Activated CD4-positive, alpha-beta memory T cell treated with anti-CD3 and anti-CD28 coated beads, Interleukin-2, amount 10 ng/mL, durations not matched to agents 7 days and 5 days (primary cell): ENCODE measurements at regions not wholly inside any gene's neighbourhood (a gene's known extent, or its start where the extent isn't known, plus 50 kb on each side); places are given as distances from the start of the nearest gene placed in this dataset.

Source experiments
- CTCF ChIA-PET: fragments of 350-600 bp; sonication (Branson Sonifier 250); formaldehyde crosslinking; loops from one replicate; lab custom pipeline; 2021; ENCODE audit warnings: antibody characterized with exemption, inconsistent platforms; lab: Charles Lee
- POLR2A ChIA-PET: fragments of 350-600 bp; sonication (Branson Sonifier 250); formaldehyde crosslinking; loops from one replicate; lab custom pipeline; 2021; ENCODE audit warnings: antibody characterized with exemption; lab: Charles Lee
- DNase-seq: peaks from one replicate; pipeline ENCODE4 v3.0.0-alpha.2; 2020
- H3K27ac Mint-ChIP-seq: one replicate; pipeline ENCODE4 v1.8.0; 2021; ENCODE audit warnings: mild to moderate bottlenecking, mixed read lengths
- H3K27me3 Mint-ChIP-seq: one replicate; pipeline ENCODE4 v1.8.0; 2021; ENCODE audit warnings: mixed read lengths
- H3K36me3 Mint-ChIP-seq: one replicate; pipeline ENCODE4 v1.8.0; 2021; ENCODE audit warnings: low read depth, mixed read lengths
- H3K4me1 Mint-ChIP-seq: one replicate; pipeline ENCODE4 v1.8.0; 2021; ENCODE audit warnings: mixed read lengths
- H3K4me3 Mint-ChIP-seq: one replicate; pipeline ENCODE4 v1.8.0; 2021; ENCODE audit warnings: mild to moderate bottlenecking, mixed read lengths
- H3K9me3 Mint-ChIP-seq: one replicate; pipeline ENCODE4 v1.8.0; 2021; ENCODE audit warnings: mixed read lengths

DNA sequence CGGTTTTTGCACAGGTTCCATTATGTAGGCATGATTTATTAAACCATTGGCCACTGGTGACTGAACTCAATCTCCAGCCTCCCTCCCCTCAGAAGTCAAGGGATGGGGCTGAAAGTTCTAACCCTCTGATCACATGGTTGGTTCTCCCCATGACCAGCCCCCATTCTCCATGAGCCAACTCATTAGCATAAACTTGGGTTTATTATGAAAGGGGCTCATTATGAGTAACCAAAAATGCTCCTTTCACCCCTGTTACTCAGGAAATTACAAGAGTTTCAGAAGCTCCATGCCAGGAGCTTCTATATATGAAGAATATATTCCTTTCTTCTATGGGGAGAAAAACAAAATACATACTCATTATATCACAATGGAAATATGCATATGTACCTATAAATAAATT, 555.3 kb downstream of the HS3ST4 start:
- DNase-seq, result no peak
- H3K27ac Mint-ChIP-seq, result no peak overlapping the region
- no peaks in the 10 kb centered on the region for H3K36me3 Mint-ChIP-seq
- peaks cover 6% of the 10 kb centered on the region for H3K9me3 Mint-ChIP-seq
- H3K4me3 Mint-ChIP-seq, result no peak overlapping the region
- ChIA-PET CTCF (no interaction called here), POLR2A (no interaction called here)
- no peaks in the 10 kb centered on the region for H3K27me3 Mint-ChIP-seq
- H3K4me1 Mint-ChIP-seq, result no peaks in the 10 kb centered on the region

GRCh38 chr16:26252598-26252997, 560.8 kb downstream of the HS3ST4 start:
- Mint-ChIP-seq H3K9me3 (peaks cover 10% of the 10 kb centered on the region), H3K4me1 (no peaks in the 10 kb centered on the region), H3K27me3 (no peaks in the 10 kb centered on the region), H3K4me3 (no peak overlapping the region), H3K27ac (no peak overlapping the region), H3K36me3 (no peaks in the 10 kb centered on the region)
- no peak for DNase-seq
- POLR2A ChIA-PET, result no interaction called here
- CTCF ChIA-PET, result no interaction called here

DNA sequence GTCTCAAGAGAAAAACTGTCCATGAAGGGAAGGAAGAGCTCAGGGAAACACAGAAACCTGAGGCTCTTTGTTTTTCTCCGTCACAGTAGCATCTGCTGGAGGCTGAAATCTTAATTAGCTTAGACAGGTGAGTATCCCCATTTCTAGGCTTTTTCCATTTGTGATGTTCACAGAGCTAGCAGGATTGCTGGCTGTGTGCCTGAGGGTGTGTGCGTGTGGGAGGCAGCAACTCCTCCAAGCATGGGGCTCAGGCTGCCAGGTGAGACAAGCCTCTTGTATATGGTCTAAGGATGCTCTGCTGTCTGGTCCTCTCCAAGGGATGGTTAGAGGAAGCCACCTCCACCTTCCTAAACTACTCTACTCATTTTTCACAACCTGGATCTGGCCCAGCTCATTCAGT, 569.9 kb downstream of the HS3ST4 start:
- CTCF ChIA-PET, result no interaction called here
- Mint-ChIP-seq H3K27me3 (no peaks in the 10 kb centered on the region), H3K27ac (no peak overlapping the region), H3K36me3 (no peaks in the 10 kb centered on the region), H3K4me3 (no peak overlapping the region), H3K4me1 (no peaks in the 10 kb centered on the region), H3K9me3 (no peaks in the 10 kb centered on the region)
- DNase-seq, result no peak
- POLR2A ChIA-PET, result no interaction called here

DNA sequence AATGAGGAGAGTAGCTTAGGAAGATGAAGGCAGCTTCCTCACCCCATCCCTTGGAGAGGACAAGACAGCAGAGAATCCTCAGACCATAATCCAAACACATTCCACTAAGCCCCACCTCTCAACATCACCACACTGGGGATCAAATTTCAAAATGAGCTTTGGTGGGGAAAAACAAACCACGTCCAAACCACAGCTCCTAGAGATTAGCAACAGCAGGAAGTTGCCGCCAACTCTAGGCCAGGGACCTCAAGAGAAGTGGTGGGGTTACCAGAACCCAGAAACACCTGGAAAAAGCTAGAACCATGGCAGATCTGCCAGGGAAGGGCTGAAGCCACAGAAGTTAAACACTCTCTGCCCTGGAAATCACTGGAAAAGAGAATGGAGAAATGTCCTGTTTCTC, 571.6 kb downstream of the HS3ST4 start:
- POLR2A ChIA-PET, result no interaction called here
- no peak for DNase-seq
- H3K27ac Mint-ChIP-seq, result no peak overlapping the region
- CTCF ChIA-PET, result no interaction called here
- no peak overlapping the region for H3K4me3 Mint-ChIP-seq
- no peaks in the 10 kb centered on the region for H3K4me1 Mint-ChIP-seq
- H3K27me3 Mint-ChIP-seq, result no peaks in the 10 kb centered on the region
- H3K9me3 Mint-ChIP-seq, result no peaks in the 10 kb centered on the region
- no peaks in the 10 kb centered on the region for H3K36me3 Mint-ChIP-seq

- H3K4me3 Mint-ChIP-seq, result no peak overlapping the region
- H3K4me1 Mint-ChIP-seq, result no peaks in the 10 kb centered on the region
- CTCF ChIA-PET, result no interaction called here
- POLR2A ChIA-PET, result no interaction called here
- no peaks in the 10 kb centered on the region for H3K36me3 Mint-ChIP-seq
- no peaks in the 10 kb centered on the region for H3K9me3 Mint-ChIP-seq
- H3K27ac Mint-ChIP-seq, result no peak overlapping the region
- DNase-seq, result no peak
- peaks cover 1% of the 10 kb centered on the region for H3K27me3 Mint-ChIP-seq
Observed at GRCh38 chr16:26267641-26268040, 575.9 kb downstream of the HS3ST4 start.

GRCh38 chr16:26269673-26270072, 577.9 kb downstream of the HS3ST4 start:
- Mint-ChIP-seq H3K36me3 (no peaks in the 10 kb centered on the region), H3K9me3 (no peaks in the 10 kb centered on the region), H3K4me3 (no peak overlapping the region), H3K4me1 (no peaks in the 10 kb centered on the region), H3K27me3 (peaks cover 1% of the 10 kb centered on the region), H3K27ac (no peak overlapping the region)
- DNase-seq, result no peak
- ChIA-PET CTCF (no interaction called here), POLR2A (no interaction called here)

DNA sequence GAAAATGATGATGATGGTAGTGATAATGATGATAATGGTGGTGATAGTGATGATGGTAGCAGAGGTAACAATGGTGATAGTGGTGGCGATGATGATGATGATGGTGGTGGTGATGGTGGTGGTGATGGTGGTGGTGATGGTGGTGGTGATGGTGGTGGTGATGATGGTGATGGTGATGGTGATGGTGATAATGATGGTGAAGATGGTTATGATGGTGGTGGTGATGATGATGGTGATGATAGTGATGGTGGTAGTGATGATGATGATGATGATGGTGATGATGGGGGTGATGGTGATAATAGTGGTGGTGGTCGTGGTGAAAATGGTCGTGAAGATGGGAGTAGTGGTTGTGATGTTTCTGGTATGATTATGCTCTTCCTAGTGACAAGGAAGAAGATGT, 581.8 kb downstream of the HS3ST4 start:
- Mint-ChIP-seq H3K27me3 (peaks cover 1% of the 10 kb centered on the region), H3K36me3 (no peaks in the 10 kb centered on the region), H3K4me3 (no peak overlapping the region), H3K27ac (no peak overlapping the region), H3K9me3 (no peaks in the 10 kb centered on the region), H3K4me1 (no peaks in the 10 kb centered on the region)
- DNase-seq, result no peak
- POLR2A ChIA-PET, result no interaction called here
- CTCF ChIA-PET, result no interaction called here

DNA sequence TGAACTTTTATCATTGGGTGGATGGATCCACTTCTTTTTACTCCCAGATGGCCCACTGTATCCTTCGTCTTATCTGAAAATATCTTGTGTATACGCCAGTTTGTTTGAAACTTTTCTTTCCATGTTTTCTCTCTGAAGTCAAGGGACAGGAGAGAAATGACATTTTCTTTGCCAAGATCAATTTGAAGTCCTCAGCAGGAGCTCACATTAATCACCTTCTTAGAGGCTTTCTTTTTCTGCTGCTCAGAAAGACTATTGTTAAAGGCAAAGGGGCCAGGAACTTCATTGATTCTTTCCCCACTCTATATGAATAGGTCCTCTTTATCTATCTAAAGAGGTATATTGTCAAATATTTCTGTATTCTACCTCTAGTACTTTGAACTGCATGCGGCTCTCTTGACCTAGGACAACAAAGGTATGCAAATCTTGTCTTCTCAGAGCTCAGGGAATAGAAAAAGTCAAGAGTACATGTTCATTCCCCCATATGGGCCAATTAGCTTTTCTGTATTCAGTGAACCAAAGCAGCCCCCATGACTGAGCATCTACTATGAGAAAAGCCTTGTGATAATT, 583.3 kb downstream of the HS3ST4 start:
- POLR2A ChIA-PET, result no interaction called here

DNA sequence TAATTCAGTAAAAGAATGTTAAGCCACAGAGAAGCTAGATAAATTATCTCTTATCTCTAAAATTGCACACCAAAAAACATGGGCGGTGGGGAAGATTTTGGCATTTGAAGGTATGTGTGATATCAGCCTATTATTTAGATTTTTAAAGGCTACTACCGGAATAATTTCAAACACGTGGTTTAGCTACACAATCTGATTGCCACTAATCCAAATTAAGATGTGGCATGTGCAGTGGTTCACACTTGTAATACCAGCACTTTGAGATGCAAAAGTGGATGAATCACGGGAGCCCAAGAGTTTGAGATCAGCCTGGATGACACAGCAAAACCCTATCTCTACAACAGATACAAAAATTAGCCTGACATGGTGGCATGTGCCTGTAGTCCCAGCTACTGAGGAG, 584.5 kb downstream of the HS3ST4 start:
- DNase-seq, result no peak
- Mint-ChIP-seq H3K27ac (no peak overlapping the region), H3K4me1 (no peaks in the 10 kb centered on the region), H3K27me3 (no peaks in the 10 kb centered on the region), H3K9me3 (no peaks in the 10 kb centered on the region), H3K36me3 (no peaks in the 10 kb centered on the region), H3K4me3 (no peak overlapping the region)
- CTCF ChIA-PET, result no interaction called here
- POLR2A ChIA-PET, result no interaction called here

More for the DNA sequence above, 583.3 kb downstream of the HS3ST4 start:
- Mint-ChIP-seq H3K27ac (no peak overlapping the region), H3K4me1 (no peaks in the 10 kb centered on the region), H3K27me3 (peaks cover 1% of the 10 kb centered on the region), H3K9me3 (no peaks in the 10 kb centered on the region), H3K4me3 (no peak overlapping the region), H3K36me3 (no peaks in the 10 kb centered on the region)
- DNase-seq, result no peak
- CTCF ChIA-PET, result no interaction called here

DNA sequence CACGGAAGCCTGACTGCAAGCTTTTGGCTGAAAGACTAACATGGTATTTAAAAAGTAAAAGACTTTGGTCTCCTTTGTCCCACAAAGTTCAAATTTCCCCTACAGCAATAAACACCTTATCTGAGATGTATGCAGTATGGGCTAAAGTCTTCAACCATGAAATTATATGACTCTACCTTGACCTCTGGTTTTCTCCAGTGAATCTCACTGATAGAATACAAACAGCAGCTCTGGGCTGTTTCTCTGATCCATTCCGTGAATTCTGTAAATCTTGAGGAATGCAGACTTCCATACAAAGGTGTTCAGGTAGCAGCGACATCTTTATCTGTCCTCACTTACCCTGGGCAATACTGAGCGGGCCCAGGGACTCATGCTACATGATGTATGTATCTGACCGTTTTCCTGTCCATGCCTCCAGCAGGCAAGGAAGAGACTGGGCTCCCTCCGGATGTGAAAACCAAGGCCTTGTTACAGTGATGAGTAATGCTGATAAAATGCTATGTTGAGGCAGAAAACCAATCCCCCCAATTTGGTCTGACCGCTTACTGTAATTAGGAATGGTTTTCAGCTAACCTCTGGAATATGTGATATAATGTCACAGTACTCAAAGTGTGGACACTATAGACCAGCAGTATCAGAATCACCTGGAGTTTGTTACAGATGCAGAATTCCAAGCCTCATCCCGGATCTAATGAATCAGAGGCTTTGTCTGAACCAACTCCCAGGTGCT, 589.8 kb downstream of the HS3ST4 start:
- H3K4me1 Mint-ChIP-seq, result no peaks in the 10 kb centered on the region
- ChIA-PET CTCF (no interaction called here), POLR2A (no interaction called here)
- H3K27me3 Mint-ChIP-seq, result no peaks in the 10 kb centered on the region
- H3K36me3 Mint-ChIP-seq, result no peaks in the 10 kb centered on the region
- DNase-seq, result no peak
- no peak overlapping the region for H3K4me3 Mint-ChIP-seq
- no peaks in the 10 kb centered on the region for H3K9me3 Mint-ChIP-seq
- no peak overlapping the region for H3K27ac Mint-ChIP-seq

GRCh38 chr16:26295625-26296304, 604.0 kb downstream of the HS3ST4 start:
- DNase-seq, result no peak
- Mint-ChIP-seq H3K36me3 (no peaks in the 10 kb centered on the region), H3K27ac (no peak overlapping the region), H3K4me3 (no peak overlapping the region), H3K27me3 (no peaks in the 10 kb centered on the region), H3K4me1 (no peaks in the 10 kb centered on the region), H3K9me3 (no peaks in the 10 kb centered on the region)
- ChIA-PET POLR2A (no interaction called here), CTCF (no interaction called here)

DNA sequence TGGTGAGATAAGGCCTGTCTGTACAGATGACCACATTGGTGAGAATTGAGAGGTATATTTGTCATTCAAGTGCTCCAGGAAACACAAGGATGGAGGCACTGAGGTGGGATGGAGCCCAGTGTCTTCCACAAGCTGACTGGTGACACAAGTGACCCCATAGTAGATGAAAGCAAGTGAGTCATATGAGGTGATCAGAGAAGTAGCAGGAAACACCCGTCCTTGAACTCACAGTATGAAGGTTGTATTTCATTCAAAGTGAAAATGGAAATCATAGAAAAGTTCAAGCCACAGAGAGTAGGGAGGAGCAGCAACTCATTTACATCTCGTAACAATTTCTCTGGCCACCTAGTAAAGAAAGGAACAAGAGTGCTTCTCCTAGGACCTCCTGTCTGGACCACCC, 609.8 kb downstream of the HS3ST4 start:
- H3K4me1 Mint-ChIP-seq, result no peaks in the 10 kb centered on the region
- DNase-seq, result no peak

GRCh38 chr16:26316683-26317464, 625.1 kb downstream of the HS3ST4 start:
- Mint-ChIP-seq H3K27me3 (no peaks in the 10 kb centered on the region), H3K9me3 (no peaks in the 10 kb centered on the region), H3K36me3 (no peaks in the 10 kb centered on the region), H3K4me3 (no peak overlapping the region), H3K27ac (no peak overlapping the region), H3K4me1 (no peaks in the 10 kb centered on the region)
- CTCF ChIA-PET, result no interaction called here
- DNase-seq, result no peak
- POLR2A ChIA-PET, result no interaction called here

More for the DNA sequence above, 609.8 kb downstream of the HS3ST4 start:
- Mint-ChIP-seq H3K9me3 (no peaks in the 10 kb centered on the region), H3K36me3 (no peaks in the 10 kb centered on the region), H3K27ac (no peak overlapping the region), H3K27me3 (no peaks in the 10 kb centered on the region), H3K4me3 (no peak overlapping the region)
- ChIA-PET POLR2A (no interaction called here), CTCF (no interaction called here)
